ENCODE measurements at regions not wholly inside any gene's neighbourhood (a gene's known extent, or its start where the extent isn't known, plus 50 kb on each side); places are given as distances from the start of the nearest gene placed in this dataset.

DNA sequence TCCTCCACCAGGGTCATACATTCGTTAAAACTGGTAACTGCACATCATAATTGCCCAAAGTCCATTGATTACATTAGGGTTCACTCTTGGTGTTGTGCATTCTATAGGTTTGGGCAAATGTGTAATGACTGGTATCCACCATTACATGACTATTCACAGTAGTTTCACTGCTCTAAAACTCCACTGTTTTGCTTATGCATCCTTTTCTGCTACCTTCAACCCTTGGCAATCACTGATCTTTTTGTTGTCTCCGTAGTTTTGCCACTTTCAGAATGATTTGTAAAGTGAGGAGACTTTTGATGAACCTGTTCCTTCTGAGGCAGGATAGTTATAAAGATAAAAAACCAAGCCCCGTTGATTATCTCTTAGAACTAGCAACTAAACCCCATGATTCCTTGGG lies 187.3 kb upstream of the MCHR2 start:
- no peak for DNase-seq (ENCODE audit: low read depth, low spot score)

DNA sequence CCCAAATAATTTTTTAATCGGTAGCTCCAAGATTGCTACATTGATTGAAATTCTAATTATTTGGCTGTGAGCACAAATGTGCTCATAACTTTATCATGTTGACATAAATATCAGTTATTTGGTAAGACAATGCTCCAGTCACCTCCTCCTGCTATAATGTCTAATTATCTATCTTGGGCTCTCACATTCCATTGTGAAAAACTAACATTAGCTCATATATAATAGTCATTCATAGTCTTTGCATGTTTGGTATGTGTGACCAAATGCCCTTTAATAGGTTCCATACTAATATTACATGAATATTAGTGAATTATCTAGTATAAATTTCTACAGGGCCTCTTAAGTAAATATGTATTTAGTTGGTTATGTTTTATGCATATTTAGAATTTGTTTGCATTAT lies 185.6 kb upstream of the MCHR2 start:
- no peak for DNase-seq (ENCODE audit: low read depth, low spot score)

DNA sequence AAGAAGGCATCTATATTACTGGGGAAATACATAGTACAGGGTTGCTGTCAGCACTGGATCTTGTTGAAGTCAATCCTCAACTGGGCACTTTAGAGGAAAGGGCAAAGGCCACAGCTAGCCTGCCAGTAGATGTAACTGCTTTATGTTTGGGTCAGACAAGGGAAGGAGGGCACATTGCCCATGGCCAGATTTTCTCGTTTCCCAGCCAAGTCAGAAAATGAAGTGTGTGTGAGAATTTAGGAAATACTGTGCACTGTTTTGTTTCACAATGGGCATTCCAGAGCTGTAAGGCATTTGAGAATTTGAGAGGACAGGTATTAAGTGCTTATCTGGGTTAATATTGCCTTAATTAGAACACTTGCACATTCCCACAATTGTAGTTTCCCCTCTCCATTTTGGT lies 183.9 kb upstream of the MCHR2 start:
- DNase-seq (ENCODE audit: low read depth, low spot score) = no peak

DNA sequence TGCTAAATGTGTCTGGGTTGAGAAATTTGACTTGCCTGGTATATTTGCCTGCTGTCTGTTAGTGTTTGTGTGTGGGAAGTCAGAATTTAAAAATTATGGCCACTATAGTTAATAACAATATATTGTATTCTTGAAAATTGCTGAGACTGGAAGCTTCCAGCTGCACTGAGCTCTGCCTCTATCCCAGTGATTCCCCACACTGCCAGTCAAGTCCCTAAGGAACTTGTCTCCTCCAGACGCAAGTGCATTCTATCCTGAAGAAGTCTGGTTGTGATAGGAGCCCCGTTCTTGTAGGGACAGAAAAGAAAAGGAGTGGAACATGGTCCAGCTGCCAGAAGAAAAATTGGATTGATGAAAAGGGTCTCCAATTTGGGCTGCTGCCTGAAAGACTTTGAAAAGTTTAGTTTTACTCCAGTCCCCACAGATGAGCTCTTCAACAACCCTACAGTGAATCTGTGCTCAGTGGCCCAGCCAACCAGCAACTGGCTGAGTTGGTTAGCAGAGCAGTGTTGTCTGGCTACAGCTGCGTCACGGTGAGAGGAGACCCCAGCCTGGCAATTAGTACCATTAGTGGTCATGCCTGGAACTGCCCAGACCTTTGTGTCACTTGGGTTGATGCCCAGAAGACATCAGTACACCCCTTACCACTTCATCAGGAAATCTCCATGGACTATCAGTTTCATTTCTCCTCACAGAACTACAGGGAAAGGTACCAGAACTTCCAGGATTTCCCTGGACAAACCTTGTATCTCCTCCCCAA lies 183.1 kb upstream of the MCHR2 start:
- DNase-seq (ENCODE audit: low read depth, low spot score) = no peak

DNA sequence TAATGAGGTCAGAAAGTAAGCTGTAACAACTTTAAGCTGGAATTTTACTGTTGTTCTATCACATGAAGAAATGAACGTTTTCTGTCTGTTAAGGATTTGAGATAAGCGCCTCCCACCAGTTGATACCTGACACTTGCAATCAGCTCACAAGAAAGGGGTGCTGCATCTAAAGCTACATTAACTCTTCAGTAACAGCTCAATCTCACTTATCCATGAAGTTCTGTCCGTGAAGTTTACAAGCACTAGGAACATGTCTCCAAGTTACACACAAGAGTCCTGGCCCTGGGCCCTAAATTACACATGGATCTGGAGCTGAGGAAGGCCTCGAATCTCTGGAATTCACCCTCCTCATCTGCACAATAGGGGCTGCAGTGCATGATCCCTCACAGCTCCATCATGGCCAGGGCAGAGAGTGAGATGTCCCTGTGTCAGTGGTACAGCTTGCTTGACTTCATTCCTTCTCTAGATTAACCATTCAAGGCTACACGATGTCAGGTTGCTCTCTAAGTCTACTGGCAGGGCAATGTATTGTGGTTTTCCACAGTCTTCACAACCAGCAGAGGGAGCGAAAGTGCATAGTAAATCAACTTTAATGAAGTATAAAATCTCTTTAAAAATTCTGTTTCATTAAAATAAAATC lies 182.4 kb upstream of the MCHR2 start:
- DNase-seq (ENCODE audit: low read depth, low spot score) = no peak

DNA sequence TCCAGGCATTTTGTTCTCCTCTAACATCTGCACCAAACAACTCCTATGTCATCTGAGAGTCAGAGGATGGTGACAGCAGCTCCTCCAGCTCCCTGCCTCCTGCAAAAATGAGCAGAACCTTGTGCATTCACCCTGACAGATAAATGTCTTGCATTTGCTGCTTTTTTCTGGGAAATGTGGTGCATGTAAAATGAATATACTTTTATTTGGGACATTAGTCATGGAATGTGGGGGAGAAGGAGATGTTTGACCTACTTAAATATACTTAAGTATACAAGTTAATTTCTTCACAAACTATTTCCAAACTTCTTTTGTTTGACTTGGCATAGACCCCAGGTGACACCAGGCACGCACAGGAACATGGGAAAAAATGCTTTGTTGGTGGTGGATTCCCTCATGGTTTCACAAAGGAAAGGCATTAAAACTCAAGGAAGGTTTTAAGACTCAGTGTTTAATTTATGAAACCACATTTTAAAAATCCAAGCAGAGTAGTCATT lies 181.8 kb upstream of the MCHR2 start:
- peak; percentile 13 for DNase-seq (ENCODE audit: low read depth, low spot score)

DNA sequence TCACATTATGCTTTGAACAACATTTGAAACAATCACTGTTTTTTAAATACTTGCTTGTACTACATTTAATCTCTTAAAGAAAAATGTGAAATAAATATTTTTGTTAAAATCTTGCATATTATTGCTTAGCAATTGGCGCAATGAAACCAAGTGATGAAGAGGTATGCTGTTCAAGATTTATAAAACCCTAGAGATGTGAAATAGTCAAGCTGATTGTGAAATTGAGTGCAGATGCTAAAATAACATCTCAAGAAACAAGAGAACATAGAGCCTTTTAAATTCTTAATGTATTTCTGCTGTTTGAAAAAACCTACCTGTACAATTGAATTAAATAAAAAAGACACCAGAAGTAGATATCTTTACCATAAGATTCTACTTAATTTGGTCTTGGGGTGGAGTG lies 179.2 kb upstream of the MCHR2 start:
- DNase-seq (ENCODE audit: low read depth, low spot score) = no peak

DNA sequence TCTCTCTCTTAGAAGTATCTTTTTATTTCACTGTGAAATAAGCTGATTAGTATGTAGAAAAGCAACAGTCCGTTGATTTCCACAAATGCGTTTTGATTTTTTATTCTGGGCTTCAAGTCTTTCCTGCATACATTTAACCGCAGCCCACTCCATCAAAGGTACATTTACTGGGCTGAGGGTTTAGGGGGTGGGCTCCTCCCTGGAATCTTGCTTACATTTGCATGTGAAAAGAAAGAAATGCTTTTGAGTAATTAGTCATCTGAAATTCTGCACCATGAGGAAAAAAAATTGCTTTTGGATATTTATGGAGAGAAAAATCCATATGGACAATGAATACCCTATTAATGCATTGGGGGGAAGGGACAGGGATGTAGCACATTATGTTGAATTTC lies 178.3 kb upstream of the MCHR2 start:
- DNase-seq (ENCODE audit: low read depth, low spot score) = no peak

DNA sequence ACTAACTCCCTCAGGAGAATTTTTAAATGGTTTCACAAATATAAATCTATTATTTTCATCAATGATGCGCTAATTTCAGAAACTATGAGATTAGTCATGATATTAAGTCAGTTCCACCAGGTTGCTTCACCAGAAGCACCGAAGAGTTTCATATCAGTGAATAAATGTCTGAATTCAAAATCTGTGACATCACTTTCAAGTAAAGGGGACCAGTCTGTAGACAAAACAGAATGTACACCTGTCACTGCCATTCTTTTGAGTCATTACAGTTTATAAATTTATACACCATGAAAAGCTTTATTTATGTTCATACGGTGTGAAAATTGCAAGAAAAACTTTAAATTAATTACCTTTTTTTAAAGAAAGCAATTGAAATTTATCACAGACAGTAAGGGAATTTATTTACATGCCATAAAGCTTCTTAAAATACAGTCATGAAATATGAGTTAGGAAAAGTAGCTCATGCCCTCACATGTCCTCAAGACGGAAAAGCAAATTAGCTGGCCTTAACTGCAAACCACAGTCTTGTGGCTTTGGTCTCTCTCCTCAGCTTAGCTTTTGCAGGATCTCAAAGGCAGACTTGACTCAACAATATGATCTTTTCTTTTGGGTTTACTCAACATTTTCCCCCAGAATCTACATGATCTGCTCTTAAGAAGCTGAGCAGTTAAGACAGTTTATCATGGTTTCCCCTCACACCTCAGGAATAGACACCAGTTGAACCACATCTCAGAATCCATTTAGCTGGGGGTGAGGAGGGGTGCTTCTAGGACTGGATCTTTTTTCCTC lies 177.7 kb upstream of the MCHR2 start:
- DNase-seq (ENCODE audit: low read depth, low spot score) = no peak

DNA sequence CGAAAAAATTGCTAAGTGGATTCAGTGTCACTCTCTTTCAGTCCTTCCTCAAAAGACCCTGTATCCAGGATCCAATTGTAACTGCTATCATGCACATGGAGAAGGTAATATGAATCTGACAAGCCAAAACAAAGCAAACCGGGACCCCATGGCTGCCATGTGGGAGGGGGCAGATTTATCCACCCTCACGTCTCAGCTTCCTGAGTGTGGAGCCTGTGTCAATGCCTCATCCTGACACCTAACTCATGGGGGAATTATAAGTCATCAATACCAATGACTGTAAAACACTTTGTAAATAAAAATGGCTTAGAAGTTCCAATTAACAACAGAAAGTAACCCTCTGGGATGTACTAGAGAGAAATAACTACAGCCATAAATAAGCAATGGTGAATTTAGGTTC lies 174.1 kb upstream of the MCHR2 start:
- no peak for DNase-seq (ENCODE audit: low read depth, low spot score)

DNA sequence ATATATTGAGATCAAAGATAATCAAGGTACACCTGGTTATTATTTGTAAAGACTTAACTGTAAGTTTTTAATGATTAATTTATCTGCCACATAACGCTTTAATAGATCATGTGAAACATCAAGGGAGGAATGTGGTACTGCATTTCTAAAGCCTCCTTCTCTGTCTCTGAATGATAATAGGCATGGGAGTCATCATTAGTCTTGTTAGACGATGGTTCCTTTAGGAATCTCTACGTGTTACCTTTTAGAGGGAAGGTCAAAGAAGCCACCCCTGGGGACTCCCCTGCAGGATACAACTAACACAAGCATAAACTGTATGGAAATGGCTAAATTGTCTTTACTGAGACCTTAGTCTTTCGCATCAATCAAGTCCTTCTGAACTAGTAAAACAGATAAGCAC lies 173.6 kb upstream of the MCHR2 start:
- DNase-seq (ENCODE audit: low read depth, low spot score) = no peak

DNA sequence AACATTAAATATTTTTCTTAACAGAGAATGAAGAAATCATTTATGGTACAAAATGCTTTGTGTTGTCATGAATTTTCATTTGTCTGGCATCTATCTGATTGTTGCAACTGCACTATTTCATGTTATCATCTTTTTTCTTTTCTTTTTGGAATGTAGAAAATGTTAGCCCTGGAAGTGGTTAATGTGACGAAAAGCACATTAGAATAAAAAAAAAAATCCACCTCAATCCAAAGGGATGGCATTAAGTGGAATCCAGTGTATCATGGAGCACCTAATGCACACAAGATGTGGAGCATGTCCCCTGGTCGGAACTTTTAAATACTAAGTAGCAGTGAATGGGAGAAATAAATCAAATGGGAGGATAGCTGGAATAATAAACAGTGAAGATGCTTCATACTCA lies 172.9 kb upstream of the MCHR2 start:
- no peak for DNase-seq (ENCODE audit: low read depth, low spot score)

DNA sequence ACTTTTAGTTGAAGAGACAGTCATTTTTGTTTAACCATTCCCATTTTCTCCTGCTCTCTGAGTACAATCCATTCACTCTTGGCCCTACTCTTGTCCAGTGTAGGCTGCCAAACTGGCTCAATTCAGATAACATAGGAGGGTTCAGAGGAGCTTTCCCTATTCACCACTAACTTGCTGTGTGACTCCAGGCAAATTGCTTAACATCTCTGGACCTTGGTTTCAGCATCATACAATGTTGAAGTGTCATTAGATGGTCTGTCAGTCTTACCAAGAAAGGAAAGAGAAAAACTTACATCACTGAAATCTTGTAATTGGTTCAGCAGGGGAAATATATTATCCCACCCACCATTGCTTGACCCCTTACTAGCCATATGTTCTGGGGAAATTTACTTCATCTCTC lies 171.4 kb upstream of the MCHR2 start:
- no peak for DNase-seq (ENCODE audit: low read depth, low spot score)

DNA sequence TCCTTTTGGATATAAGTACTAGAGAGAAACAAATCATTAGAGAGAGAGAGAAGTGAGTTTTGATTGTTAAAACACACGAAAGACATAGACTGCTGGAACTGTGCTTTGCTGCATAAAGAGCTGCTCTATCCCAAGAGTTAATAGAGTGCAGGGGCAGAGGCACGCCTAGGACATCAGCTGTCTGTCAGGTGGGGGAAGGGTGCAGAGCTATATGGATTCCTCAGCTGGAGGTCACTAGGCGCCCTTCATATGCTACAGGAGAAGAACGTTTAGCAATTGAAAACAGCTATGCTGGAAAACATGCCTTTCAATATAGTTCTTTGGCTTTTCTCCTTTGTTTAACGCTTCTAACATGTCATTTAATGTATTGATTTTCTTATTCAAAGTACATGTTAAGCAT lies 169.0 kb upstream of the MCHR2 start:
- no peak for DNase-seq (ENCODE audit: low read depth, low spot score)

DNA sequence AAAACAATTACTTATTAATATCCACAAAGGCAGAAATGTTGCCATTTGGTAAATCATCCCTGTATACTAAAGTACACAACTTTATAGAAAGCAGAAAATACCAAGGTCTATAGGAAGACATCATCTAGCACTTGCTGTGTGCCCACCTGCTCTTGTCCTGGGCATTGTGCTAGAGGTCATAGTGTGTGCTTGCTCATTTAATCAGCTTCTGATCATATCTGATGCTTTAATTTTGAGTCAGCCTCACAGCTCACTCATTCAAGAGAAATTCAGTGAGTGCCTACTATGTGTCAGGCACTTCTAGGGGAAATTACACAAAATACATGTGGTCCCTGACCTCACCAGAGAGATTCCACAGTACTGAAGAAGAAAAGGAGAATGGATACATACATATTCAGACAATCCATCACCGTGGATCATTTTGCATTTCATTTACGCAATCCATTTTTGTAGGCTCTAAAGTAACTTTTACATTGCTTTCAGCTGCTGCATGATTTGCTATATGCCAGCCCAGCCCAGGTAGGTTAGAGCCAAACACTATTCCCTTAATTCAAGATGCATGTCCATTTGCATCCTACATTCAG lies 167.9 kb upstream of the MCHR2 start:
- no peak for DNase-seq (ENCODE audit: low read depth, low spot score)

DNA sequence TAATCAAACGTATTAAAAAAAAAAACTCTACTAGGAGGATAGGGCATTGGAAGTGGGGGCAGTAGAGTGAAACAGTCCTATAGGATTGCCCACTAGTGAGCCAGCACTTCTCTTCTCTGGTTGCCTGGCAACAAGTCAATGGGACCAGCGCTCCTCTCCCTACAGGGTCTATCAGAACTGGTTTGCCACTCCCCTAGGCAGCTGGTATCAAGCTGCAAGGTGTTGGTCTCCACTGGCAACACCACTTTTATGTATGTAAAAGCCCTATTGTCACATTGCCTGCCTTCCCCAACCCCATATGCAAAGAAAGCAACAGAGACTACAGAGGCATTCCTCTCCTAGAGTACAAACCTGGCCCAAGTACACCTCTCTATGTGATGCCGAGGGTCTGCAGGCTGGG lies 166.9 kb upstream of the MCHR2 start:
- DNase-seq (ENCODE audit: low read depth, low spot score) = no peak

DNA sequence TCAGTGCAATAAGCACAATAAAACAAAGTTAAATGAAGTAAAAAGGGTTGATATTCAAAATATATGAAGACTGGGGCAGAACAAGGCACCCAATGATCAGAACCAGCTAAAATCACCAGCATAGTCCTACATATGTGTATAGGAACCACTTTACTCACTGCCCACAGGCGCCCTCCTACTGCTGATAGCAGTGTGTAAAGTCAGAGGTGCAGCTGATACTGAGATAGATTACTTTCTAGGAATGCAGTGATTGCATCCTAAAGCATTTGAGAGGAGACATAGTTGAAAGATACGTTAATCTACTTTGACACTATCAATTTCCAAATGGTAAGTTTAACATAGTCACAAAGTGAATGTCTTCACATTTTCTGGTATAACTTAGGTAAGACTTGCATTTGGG lies 161.1 kb upstream of the MCHR2 start:
- no peak for DNase-seq (ENCODE audit: low read depth, low spot score)

DNA sequence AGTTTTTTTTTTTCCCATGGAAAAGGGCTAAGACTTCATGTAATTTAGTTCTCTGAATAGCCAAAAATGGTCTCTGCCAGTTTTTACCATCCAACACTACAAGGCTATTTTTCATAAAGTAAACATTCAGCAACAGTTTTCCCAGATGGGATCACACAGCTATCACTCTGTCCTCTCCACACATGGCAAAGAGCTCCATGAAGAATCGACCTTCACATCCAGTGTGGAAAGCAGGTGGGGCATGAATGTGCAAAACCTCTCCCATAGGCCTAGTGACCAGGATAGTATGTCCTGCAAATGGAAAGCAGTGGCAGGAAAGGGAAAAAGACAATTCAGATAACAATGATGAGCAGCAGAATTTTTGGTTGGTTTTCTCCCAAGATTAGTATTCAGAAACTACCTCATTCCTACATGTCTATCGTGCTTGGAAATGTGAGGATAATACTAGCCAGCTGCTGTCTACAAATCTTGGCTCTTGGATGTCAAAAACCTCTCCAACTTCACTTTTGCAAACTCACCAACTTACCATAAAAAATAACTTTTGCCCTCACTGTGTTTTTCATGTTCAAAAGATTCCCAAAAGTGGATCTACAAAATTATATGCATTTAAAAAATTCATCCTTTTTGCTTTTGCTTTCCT lies 159.7 kb upstream of the MCHR2 start:
- no peak for DNase-seq (ENCODE audit: low read depth, low spot score)

DNA sequence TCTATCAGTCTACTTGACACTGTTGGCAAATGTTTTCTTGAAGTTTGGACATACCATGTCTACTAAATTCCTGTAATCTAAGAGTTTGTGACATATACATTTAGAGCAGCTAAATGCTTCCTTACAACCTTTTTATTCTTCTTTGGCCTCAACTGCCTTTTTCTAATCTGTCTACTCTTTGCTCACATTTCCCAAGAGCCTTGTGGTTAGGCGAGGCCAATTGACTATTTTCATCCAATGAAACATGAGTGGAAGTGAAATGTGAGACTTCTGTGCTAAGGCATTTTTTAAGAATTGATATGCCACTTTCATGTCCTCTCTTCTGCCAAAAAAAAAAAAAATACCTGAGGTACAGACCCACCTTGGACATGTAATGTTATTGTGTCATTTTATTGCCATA lies 158.2 kb upstream of the MCHR2 start:
- DNase-seq (ENCODE audit: low read depth, low spot score) = no peak

DNA sequence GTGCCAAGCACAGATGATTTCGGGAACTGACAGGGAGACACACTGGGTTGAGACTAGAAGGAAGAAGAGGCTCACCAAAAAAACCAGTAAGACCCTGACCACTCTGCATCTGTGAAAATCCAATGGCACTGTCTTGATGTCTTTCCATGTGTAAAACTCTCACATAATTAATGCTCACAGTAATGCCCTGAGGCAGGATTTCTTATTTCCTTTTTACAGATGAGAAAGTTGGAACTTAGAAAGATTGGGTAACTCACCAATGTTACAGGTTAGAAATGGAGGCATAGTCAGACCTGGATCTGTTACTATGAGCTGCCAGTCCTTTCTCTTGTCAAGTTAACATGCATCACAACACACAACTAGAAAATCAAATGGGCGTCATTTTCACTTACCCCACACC lies 151.0 kb upstream of the MCHR2 start:
- no peak for DNase-seq (ENCODE audit: low read depth, low spot score)

DNA sequence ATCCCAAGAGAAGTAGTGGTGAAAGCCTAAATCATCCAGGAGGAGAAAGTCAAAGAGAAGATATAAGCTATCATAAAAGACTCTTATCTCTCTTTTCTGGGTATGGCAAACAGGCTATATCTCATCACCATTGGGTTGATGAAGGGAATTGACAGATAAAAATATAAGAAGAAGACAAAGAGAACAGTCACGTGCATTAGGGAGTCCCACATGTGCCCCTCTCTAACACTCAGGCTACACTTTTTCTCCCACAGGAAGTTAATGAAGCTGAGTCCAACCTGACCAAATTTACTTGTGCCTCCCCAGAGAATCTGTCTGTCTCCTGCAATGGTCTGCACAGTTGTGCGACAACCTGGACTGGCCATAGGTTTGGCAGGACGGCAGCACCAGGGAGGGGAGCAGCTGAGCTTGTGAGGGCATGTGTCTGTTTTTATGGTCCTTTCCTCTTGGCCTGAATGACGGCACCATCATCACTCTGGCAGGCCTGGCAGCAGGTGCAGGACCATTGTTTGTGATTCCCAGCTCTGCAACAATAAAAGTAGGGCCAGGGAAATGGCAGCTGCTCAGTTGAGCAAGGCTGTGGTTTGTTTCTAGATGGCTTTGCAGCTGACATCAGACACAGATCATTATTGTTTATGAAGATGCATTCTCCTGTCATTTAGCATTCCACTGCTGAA lies 144.5 kb upstream of the MCHR2 start:
- DNase-seq (ENCODE audit: low read depth, low spot score) = no peak

Data from brain pericyte (primary cell).